Spleen (tissue), 11 donors: ENCODE measurements at regions not wholly inside any gene's neighbourhood (a gene's known extent, or its start where the extent isn't known, plus 50 kb on each side); places are given as distances from the start of the nearest gene placed in this dataset.

Experiments
- DNase-seq: peaks from one replicate; pipeline ENCODE4 v3.0.0-alpha.2; 2020
- H3K27ac ChIP-seq, 8 donors: fragments of 200-600 bp; sonication (generic) in 7 of 8; 1 replicate in 4 of 8; 2 replicates in 4 of 8; pipeline versions ENCODE4 v1.5.0 to v1.8.0; 2016 to 2021; ENCODE audit warnings: inconsistent platforms in 4 of 8, mild to moderate bottlenecking in 4 of 8, moderate library complexity in 1 of 8
- H3K27me3 ChIP-seq, 7 donors: fragments of 200-600 bp; sonication (generic) in 6 of 7; replicated peaks in 1 of 7; 1 replicate in 4 of 7; 2 replicates in 3 of 7; pipeline versions ENCODE4 v1.5.0 to v1.8.0; 2016 to 2021; ENCODE audit warnings: inconsistent platforms in 3 of 7, mild to moderate bottlenecking in 1 of 7
- H3K36me3 ChIP-seq, 6 donors: fragments of 200-600 bp; sonication (generic) in 5 of 6; 1 replicate in 4 of 6; 2 replicates in 2 of 6; pipeline versions ENCODE4 v1.5.0 to v1.8.0; 2016 to 2021; ENCODE audit warnings: inconsistent platforms in 2 of 6
- H3K4me1 ChIP-seq, 6 donors: fragments of 200-600 bp; sonication (generic) in 5 of 6; 1 replicate in 3 of 6; 2 replicates in 3 of 6; pipeline versions ENCODE4 v1.5.0 to v1.8.0; 2016 to 2021; ENCODE audit warnings: inconsistent platforms in 3 of 6
- H3K4me3 ChIP-seq, 8 donors: fragments of 200-600 bp; sonication (generic) in 7 of 8; 1 replicate in 4 of 8; 2 replicates in 4 of 8; pipeline versions ENCODE4 v1.5.0 to v1.8.0; 2016 to 2021; ENCODE audit warnings: inconsistent platforms in 4 of 8, mild to moderate bottlenecking in 4 of 8, moderate library complexity in 2 of 8
- H3K9me3 ChIP-seq, 8 donors: fragments of 200-600 bp; sonication (generic) in 7 of 8; 1 replicate in 4 of 8; 2 replicates in 4 of 8; pipeline versions ENCODE4 v1.5.0 to v1.8.0; 2016 to 2021; ENCODE audit warnings: inconsistent platforms in 4 of 8
- POLR2A ChIP-seq, 3 donors: fragments of 450-650 bp; IDR thresholded peaks; one replicate each; pipeline ENCODE4 v1.5.1; 2017; ENCODE audit warnings: antibody characterized with exemption in 3 of 3, mild to moderate bottlenecking in 1 of 3
- POLR2AphosphoS5 ChIP-seq, 3 donors: sonication (generic); formaldehyde crosslinking; IDR thresholded peaks; one replicate each; pipeline ENCODE4 v1.5.1; 2017; ENCODE audit warnings: antibody characterized with exemption in 3 of 3
- WGBS, 5 donors: extraction: QIAGEN DNeasy Blood & Tissue Kit in 3 of 5; methylation state at CpG; one replicate each; pipeline versions ENCODE4 v1.1.5 to v1.1.7; 2013 to 2018; 5-methylcytosine and 5-hydroxymethylcytosine counted together
- intact Hi-C: fragments of 100-400 bp; cut with DNase I; formaldehyde crosslinking; loops from one replicate; pipeline ENCODE4 v1.15.0; 2023; ENCODE audit warnings: low total_unique reads
- TF ChIP-seq, protein P1 (sequence below), 11 experiments: fragments of 200-600 bp in 7 of 11; fragments of 450-650 bp in 4 of 11; sonication (generic) in 4 of 11; IDR thresholded peaks in 8 of 11; conservative IDR thresholded peaks in 3 of 11; 1 replicate in 7 of 11; 2 replicates in 4 of 11; pipeline versions ENCODE4 v1.4.0 to v1.8.0; 2016 to 2021; ENCODE audit warnings: antibody characterized with exemption in 11 of 11, inconsistent platforms in 4 of 11, mild to moderate bottlenecking in 1 of 11
- donor health status: healthy with polysubstance abuse.
- donor health status: DM: no; HTN: no; CAD: no; lungs with moderate emphysema.
- donor health status: DM: no; HTN: no; CAD: no.
- donor health status: Bipolar disorder and iron deficiency.
- donor health status: healthy.
- donor health status: DM: no; HTN: no; CAD: no.
- donor health status: DM: yes; HTN: yes; CAD: no.

DNA sequence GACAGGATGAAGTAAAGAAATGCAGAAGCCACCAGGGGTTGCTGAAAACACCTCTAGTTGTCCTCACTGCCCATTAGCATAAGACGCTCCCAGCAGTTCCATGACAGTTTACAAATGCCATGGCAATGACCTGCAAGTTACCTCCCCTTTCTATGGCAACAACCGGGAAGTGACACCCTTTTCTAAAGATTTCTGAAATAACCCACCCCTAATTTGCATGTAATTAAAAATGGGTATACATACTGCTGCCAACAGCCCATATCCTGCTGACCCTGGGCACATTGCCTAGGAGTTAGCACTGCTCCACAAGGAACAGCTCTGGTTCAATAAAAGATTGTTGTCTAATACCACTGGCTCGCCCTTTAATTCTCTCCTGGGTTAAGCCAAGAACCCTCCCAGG, 178.3 kb upstream of the LRATD1 start:
- no peaks in the 10 kb centered on the region for H3K36me3 ChIP-seq
- no peak for DNase-seq
- H3K27me3 ChIP-seq: no peaks in the 10 kb centered on the region
- 66 to 79% (median 70%) methylated on average over 3 of the region's 3 CpGs for WGBS, 5 donors
- no peak overlapping the region for H3K4me3 ChIP-seq
- no peak overlapping the region for H3K27ac ChIP-seq
- peaks cover 0 to 48% (median 15%) of the 10 kb centered on the region in 8 donors for H3K9me3 ChIP-seq
- TF ChIP-seq POLR2A (IDR thresholded peaks at IDR 0.05): no peak
- TF ChIP-seq, protein P1, sequence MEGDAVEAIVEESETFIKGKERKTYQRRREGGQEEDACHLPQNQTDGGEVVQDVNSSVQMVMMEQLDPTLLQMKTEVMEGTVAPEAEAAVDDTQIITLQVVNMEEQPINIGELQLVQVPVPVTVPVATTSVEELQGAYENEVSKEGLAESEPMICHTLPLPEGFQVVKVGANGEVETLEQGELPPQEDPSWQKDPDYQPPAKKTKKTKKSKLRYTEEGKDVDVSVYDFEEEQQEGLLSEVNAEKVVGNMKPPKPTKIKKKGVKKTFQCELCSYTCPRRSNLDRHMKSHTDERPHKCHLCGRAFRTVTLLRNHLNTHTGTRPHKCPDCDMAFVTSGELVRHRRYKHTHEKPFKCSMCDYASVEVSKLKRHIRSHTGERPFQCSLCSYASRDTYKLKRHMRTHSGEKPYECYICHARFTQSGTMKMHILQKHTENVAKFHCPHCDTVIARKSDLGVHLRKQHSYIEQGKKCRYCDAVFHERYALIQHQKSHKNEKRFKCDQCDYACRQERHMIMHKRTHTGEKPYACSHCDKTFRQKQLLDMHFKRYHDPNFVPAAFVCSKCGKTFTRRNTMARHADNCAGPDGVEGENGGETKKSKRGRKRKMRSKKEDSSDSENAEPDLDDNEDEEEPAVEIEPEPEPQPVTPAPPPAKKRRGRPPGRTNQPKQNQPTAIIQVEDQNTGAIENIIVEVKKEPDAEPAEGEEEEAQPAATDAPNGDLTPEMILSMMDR (IDR thresholded peaks at IDR 0.05 in 8 of 11, conservative IDR thresholded peaks at IDR 0.05 in 3 of 11): no peak
- H3K4me1 ChIP-seq: no peaks in the 10 kb centered on the region
- intact Hi-C loops: no loop called here

DNA sequence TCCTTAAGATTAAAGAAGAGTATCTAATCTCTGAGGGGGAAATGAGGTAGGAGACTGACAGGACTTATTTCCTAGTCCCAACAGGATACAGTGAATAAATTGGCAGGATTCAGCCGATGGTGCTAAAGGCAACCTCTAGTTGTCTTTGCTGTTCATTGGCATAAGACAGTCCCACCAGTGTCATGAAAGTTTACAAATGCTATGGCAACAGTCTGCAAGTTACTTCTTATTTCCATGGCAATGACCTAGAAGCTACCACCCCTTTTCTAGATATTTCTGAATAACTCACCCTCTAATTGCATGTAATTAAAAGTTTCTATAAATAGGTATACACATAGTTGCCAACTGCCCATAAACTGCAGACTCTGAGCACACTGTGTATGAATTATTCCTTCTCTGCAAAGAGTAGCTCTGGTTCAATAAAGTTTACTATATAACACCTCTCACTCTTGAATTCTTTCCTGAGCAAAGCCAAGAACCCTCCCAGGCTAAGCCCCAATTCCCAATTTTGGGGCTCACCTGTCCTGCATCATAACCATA, 172.7 kb upstream of the LRATD1 start:
- no peak for DNase-seq
- no peak overlapping the region for H3K4me3 ChIP-seq
- intact Hi-C loops: no loop called here
- TF ChIP-seq POLR2A (IDR thresholded peaks at IDR 0.05): no peak
- H3K4me1 ChIP-seq: no peaks in the 10 kb centered on the region
- H3K36me3 ChIP-seq: no peaks in the 10 kb centered on the region
- H3K27ac ChIP-seq: no peak overlapping the region
- no peaks in the 10 kb centered on the region for H3K27me3 ChIP-seq
- 74 to 95% (median 85%) methylated on average over 1 of the region's 1 CpG for WGBS, 5 donors
- H3K9me3 ChIP-seq: peaks cover 0 to 33% (median 13%) of the 10 kb centered on the region in 8 donors

DNA sequence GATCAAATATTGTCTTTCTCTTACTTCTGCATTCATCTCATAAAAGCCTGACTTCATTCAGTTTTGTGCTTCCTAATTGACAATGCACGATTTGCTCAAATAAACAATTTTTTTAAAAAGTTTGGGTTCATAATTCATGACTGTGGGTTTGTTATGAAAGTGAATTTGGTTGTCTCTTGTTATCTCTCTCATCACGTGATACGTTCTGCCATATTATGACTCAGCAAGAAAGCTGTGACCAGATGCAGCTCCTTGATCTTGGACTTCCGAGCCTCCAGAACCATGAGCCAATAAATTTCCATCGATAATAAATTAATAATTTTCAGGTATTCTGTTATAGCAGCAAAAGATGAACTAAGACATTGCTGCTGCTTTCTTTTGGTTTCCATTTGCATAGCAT, 156.5 kb upstream of the LRATD1 start:
- Histone ChIP-seq H3K4me1 (no peaks in the 10 kb centered on the region), H3K27me3 (no peaks in the 10 kb centered on the region), H3K4me3 (no peak overlapping the region), H3K36me3 (no peaks in the 10 kb centered on the region), H3K27ac (no peak overlapping the region), H3K9me3 (no peaks in the 10 kb centered on the region)
- intact Hi-C loops: no loop called here
- 71 to 86% (median 85%) methylated on average over 5 of the region's 5 CpGs for WGBS, 5 donors
- no peak for TF ChIP-seq POLR2A (IDR thresholded peaks at IDR 0.05)
- TF ChIP-seq, protein P1 (IDR thresholded peaks at IDR 0.05 in 8 of 11, conservative IDR thresholded peaks at IDR 0.05 in 3 of 11): no peak
- TF ChIP-seq POLR2AphosphoS5 (IDR thresholded peaks at IDR 0.05): no peak
- no peak for DNase-seq

DNA sequence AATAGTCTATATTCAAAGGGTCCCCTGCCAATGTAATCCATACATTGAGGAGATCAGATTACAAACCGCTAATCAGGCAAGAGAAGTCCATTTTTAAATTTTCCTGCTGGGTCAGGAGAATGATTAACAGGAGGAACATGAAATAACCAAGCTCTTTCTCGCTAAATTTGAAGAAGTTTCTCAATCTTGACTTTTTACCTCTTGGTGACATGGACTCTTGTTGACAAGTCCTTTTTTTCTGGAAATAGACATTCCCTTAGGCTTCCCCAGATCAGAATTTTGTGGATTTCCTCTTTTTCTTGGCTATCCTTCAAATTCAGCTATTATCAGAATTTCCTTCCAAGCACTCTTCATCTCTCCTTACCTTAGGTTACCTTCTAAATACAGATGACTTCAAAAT, 153.0 kb upstream of the LRATD1 start:
- intact Hi-C loops: no loop called here
- H3K27me3 ChIP-seq: no peaks in the 10 kb centered on the region
- 65 to 72% (median 69%) methylated on average over 2 of the region's 2 CpGs for WGBS, 5 donors
- H3K36me3 ChIP-seq: no peaks in the 10 kb centered on the region
- no peak overlapping the region for H3K4me3 ChIP-seq
- peaks cover 0 to 3% (median 0%) of the 10 kb centered on the region in 8 donors for H3K9me3 ChIP-seq
- H3K27ac ChIP-seq: no peak overlapping the region
- TF ChIP-seq POLR2AphosphoS5 (IDR thresholded peaks at IDR 0.05): no peak
- TF ChIP-seq, protein P1 (IDR thresholded peaks at IDR 0.05 in 8 of 11, conservative IDR thresholded peaks at IDR 0.05 in 3 of 11): no peak
- TF ChIP-seq POLR2A (IDR thresholded peaks at IDR 0.05): no peak
- no peaks in the 10 kb centered on the region for H3K4me1 ChIP-seq
- no peak for DNase-seq

DNA sequence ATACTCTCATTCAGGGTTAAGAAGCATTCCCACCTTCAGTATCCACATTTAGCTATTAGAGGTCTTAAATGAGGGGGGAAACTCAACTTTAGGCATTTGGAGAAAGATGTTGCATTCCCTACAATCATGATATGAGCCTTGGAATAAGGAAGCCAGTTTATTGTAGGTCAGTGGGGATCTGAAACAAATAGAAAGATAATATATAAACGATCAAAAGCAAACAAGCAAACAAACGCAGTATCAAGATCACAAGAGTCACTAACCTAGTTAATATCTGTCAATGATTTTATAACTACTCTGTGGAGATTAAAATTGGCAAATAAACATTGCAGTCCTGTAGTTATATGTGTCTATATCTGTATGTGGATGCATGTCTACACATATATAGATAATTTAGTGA, 152.4 kb upstream of the LRATD1 start:
- no peak overlapping the region for H3K4me3 ChIP-seq
- no peaks in the 10 kb centered on the region for H3K4me1 ChIP-seq
- intact Hi-C loops: no loop called here
- no peaks in the 10 kb centered on the region for H3K36me3 ChIP-seq
- no peak overlapping the region for H3K27ac ChIP-seq
- peaks cover 0 to 6% (median 0%) of the 10 kb centered on the region in 8 donors for H3K9me3 ChIP-seq
- TF ChIP-seq, protein P1 (IDR thresholded peaks at IDR 0.05 in 8 of 11, conservative IDR thresholded peaks at IDR 0.05 in 3 of 11): no peak
- WGBS, 5 donors: 45 to 79% (median 62%) methylated on average over 2 of the region's 2 CpGs
- DNase-seq: no peak
- H3K27me3 ChIP-seq: no peaks in the 10 kb centered on the region
